HepG2 (cell line): ENCODE measurements at regions not wholly inside any gene's neighbourhood (a gene's known extent, or its start where the extent isn't known, plus 50 kb on each side); places are given as distances from the start of the nearest gene placed in this dataset.

ENCODE experiments used
- ATAC-seq: fragments of 200-7000 bp; cut with Tn5 transposase; 3 replicates; pipeline ENCODE4 v1.9.1; 2020; ENCODE audit warnings: mild to moderate bottlenecking, moderate library complexity
- BruUV-seq: library from RNA; stranded (reverse); fragments of 400-500 nt; replicated peaks from 2 replicates; lab custom pipeline; 2021; lab: Mats Ljungman, UMichigan
- CTCF ChIA-PET: fragments of 300-600 bp; formaldehyde crosslinking; extraction: SDS; loops from one replicate; lab custom pipeline; 2021; ENCODE audit warnings: low total read pairs, inconsistent platforms, low intra/inter-chr PET ratio; lab: Yijun Ruan, JAX
- POLR2A ChIA-PET: fragments of 350-600 bp; sonication (Branson Sonifier 250); formaldehyde crosslinking; loops from one replicate; lab custom pipeline; 2020; ENCODE audit warnings: antibody characterized with exemption, inconsistent platforms; lab: Yijun Ruan, JAX
- DNase-seq: peaks from one replicate; pipeline ENCODE4 v3.0.0-alpha.2; 2015; ENCODE audit warnings: low spot score
- FAIRE-seq: peaks from 3 replicates; lab custom pipeline; 2011; peaks lifted over from hg19 to GRCh38; lab: Jason Lieb, UNC
- H2AFZ ChIP-seq: one replicate; pipeline ENCODE4 v1.6.1; 2011; ENCODE audit warnings: low read length, inconsistent platforms
- H3K27ac ChIP-seq: fragments of 300-600 bp; 3 replicates; pipeline ENCODE4 v1.8.0; 2011; ENCODE audit warnings: mixed run types, mild to moderate bottlenecking, mixed read lengths, low read length, inconsistent platforms; ENCODE audit not compliant: insufficient read depth; ENCODE audit errors: extremely low read length
- H3K27me3 ChIP-seq, 2 experiments: fragments of 200-600 bp in 1 of 2; 2 replicates in 1 of 2; 3 replicates in 1 of 2; pipeline versions ENCODE4 v1.6.0 to v1.8.0; 2011; ENCODE audit warnings: low read length in 2 of 2, mild to moderate bottlenecking in 2 of 2, moderate library complexity in 2 of 2, inconsistent platforms in 1 of 2; ENCODE audit not compliant: insufficient read depth in 2 of 2, control insufficient read depth in 1 of 2
- H3K36me3 ChIP-seq, 2 experiments: fragments of 200-600 bp in 1 of 2; replicated peaks in 1 of 2; 2 replicates in 1 of 2; 3 replicates in 1 of 2; pipeline versions ENCODE4 v1.5.1 to v1.8.0; 2011; ENCODE audit warnings: low read length in 2 of 2, inconsistent platforms in 1 of 2; ENCODE audit not compliant: insufficient read depth in 2 of 2, control insufficient read depth in 1 of 2
- H3K4me1 ChIP-seq: 2 replicates; pipeline ENCODE4 v1.5.1; 2012; ENCODE audit warnings: low read length, inconsistent platforms; ENCODE audit not compliant: insufficient read depth
- H3K4me2 ChIP-seq: 2 replicates; pipeline ENCODE4 v1.6.0; 2011; ENCODE audit warnings: low read depth, low read length, inconsistent platforms
- H3K4me3 ChIP-seq, 3 experiments: fragments of 200-600 bp in 1 of 3; sonication (generic), shearing (Covaris generic) in 1 of 3; replicated peaks in 1 of 3; 2 replicates each; pipeline ENCODE4 v1.5.1; 2011 to 2016; ENCODE audit warnings: low read length in 3 of 3, inconsistent platforms in 2 of 3, low read depth in 2 of 3, mild to moderate bottlenecking in 2 of 3, control low read depth in 1 of 3, mixed read lengths in 1 of 3; ENCODE audit not compliant: insufficient read depth in 1 of 3
- H3K79me2 ChIP-seq: one replicate; pipeline ENCODE4 v1.6.1; 2011; ENCODE audit warnings: low read length, inconsistent platforms; ENCODE audit not compliant: insufficient read depth
- H3K9ac ChIP-seq: 2 replicates; pipeline ENCODE4 v1.6.0; 2011; ENCODE audit warnings: mild to moderate bottlenecking, low read depth, low read length, inconsistent platforms; ENCODE audit not compliant: insufficient read depth
- H3K9me3 ChIP-seq: 2 replicates; pipeline ENCODE4 v1.5.1; 2012; ENCODE audit warnings: mild to moderate bottlenecking, low read length
- H4K20me1 ChIP-seq: 2 replicates; pipeline ENCODE4 v1.6.0; 2011; ENCODE audit warnings: inconsistent platforms, mild to moderate bottlenecking, low read length, moderate library complexity; ENCODE audit not compliant: insufficient read depth
- GATAD2A ChIP-seq: IDR thresholded peaks from 2 replicates; pipeline ENCODE4 v1.6.1; 2016
- NAIF1 ChIP-seq: sonication (generic); formaldehyde crosslinking; IDR thresholded peaks from 2 replicates; pipeline ENCODE4 v1.5.0; 2020; ENCODE audit warnings: mild to moderate bottlenecking, missing genetic modification reagents, borderline replicate concordance
- PCBP2 ChIP-seq: fragments of 200-400 bp; formaldehyde crosslinking; optimal IDR thresholded peaks from 2 replicates; pipeline ENCODE3; 2018; ENCODE audit warnings: low read length, low read depth; ENCODE audit not compliant: poor library complexity, severe bottlenecking
- POLR2AphosphoS2 ChIP-seq: IDR thresholded peaks from 2 replicates; pipeline ENCODE4 v1.6.1; 2011; ENCODE audit warnings: low read depth, low read length, improper control_type of control experiment
- TGIF2 ChIP-seq: IDR thresholded peaks from 2 replicates; pipeline ENCODE4 v1.6.1; 2016; ENCODE audit warnings: control low read depth, missing compliant biosample characterization
- ZBTB21 ChIP-seq: sonication (generic); formaldehyde crosslinking; IDR thresholded peaks from 2 replicates; pipeline ENCODE4 v1.4.0; 2020; ENCODE audit warnings: missing genetic modification reagents
- ZNF230 ChIP-seq: sonication (generic); formaldehyde crosslinking; IDR thresholded peaks from 2 replicates; pipeline ENCODE4 v1.4.0; 2020; ENCODE audit warnings: mild to moderate bottlenecking, missing genetic modification reagents
- ZNF292 ChIP-seq: sonication (generic); formaldehyde crosslinking; IDR thresholded peaks from 2 replicates; pipeline ENCODE4 v1.8.1; 2022; ENCODE audit warnings: mild to moderate bottlenecking, low read depth, missing genetic modification reagents, borderline replicate concordance
- ZNF761 ChIP-seq: sonication (generic); formaldehyde crosslinking; conservative IDR thresholded peaks from 2 replicates; pipeline ENCODE4 v1.4.0; 2020; ENCODE audit warnings: mild to moderate bottlenecking, missing genetic modification reagents
- WGBS: methylation state at CpG from one replicate; pipeline ENCODE4 v1.1.6; 2017; ENCODE audit warnings: low lambda C conversion rate; 5-methylcytosine and 5-hydroxymethylcytosine counted together
- in situ Hi-C: cut with HindIII; loops from 2 replicates; pipeline ENCODE4 v1.10.0; 2017; ENCODE audit warnings: low pct_unique_long_range_greater_than_20kb; ENCODE audit not compliant: extremely low pct_ligation_motif_present
- intact Hi-C: fragments of 100-400 bp; cut with micrococcal nuclease; formaldehyde crosslinking; loops from one replicate; pipeline ENCODE4 v1.10.0; 2022; ENCODE audit not compliant: unreplicated experiment
- TF ChIP-seq, protein P1 (sequence below): sonication (generic); formaldehyde crosslinking; IDR thresholded peaks from 2 replicates; pipeline ENCODE4 v1.8.1; 2023; ENCODE audit warnings: mild to moderate bottlenecking, missing genetic modification reagents
- TF ChIP-seq, protein P2 (sequence below): sonication (generic); formaldehyde crosslinking; IDR thresholded peaks from 2 replicates; pipeline ENCODE4 v1.8.1; 2023; ENCODE audit warnings: mild to moderate bottlenecking, moderate library complexity, missing genetic modification reagents

DNA sequence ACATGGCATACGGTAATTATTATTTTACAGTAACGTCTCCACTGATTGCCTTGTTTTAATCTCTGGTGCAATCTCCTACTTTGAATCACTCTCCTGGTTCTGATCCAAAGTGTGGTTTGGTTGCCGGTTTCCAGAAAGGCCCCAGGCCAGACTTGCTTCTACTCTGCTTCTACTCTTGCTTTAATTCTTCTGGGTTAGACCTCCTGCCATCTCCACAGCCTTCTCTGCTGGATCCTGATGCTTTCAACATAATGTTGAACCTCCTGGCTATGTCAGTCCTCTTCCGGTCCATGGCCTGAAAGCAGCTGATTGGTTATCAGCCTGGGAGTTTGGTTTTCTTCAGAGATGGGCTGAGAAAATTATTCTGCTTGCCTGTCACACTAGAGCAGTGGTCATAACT, 266.5 kb upstream of the RIMS1 start:
- TF ChIP-seq GATAD2A (no peak), ZNF292 (CRISPR knock-in tag) (no peak), TGIF2 (CRISPR knock-in tag) (no peak), ZBTB21 (CRISPR knock-in tag) (no peak), NAIF1 (CRISPR knock-in tag) (no peak), ZNF230 (CRISPR knock-in tag) (no peak), ZNF761 (CRISPR knock-in tag) (no peak), POLR2AphosphoS2 (no peak), PCBP2 (no peak)
- TF ChIP-seq, protein P1, sequence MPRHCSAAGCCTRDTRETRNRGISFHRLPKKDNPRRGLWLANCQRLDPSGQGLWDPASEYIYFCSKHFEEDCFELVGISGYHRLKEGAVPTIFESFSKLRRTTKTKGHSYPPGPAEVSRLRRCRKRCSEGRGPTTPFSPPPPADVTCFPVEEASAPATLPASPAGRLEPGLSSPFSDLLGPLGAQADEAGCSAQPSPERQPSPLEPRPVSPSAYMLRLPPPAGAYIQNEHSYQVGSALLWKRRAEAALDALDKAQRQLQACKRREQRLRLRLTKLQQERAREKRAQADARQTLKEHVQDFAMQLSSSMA (CRISPR knock-in tag) = no peak
- TF ChIP-seq, protein P2, sequence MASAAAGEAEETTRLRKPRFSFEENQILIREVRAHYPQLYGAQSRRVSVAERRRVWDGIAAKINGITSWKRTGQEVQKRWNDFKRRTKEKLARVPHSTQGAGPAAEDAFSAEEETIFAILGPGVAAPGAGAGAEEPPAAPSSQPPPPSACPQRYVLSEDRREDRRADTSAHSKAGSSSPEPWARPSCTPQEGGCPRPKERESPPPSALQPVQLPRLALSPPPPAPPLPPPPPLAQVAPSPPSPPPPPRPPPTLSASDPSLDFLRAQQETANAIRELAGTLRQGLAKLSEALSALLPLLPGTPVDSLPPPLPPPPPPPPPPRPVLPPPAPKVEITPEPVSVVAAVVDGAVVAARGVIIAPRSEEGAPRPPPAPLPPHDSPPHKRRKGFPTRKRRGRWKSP (CRISPR knock-in tag) = no peak
- Histone ChIP-seq H4K20me1 (no peaks in the 10 kb centered on the region), H3K4me2 (no peak overlapping the region), H2AFZ (no peak overlapping the region), H3K4me3 (no peak overlapping the region), H3K4me1 (no peaks in the 10 kb centered on the region), H3K27ac (no peak overlapping the region), H3K79me2 (no peaks in the 10 kb centered on the region), H3K9ac (no peak overlapping the region), H3K9me3 (peaks cover under 1% of the 10 kb centered on the region), H3K27me3 (no peaks in the 10 kb centered on the region), H3K36me3 (no peaks in the 10 kb centered on the region)
- intact Hi-C loops = no loop called here
- CTCF ChIA-PET = no interaction called here
- FAIRE-seq = no peak
- no TSS peak for BruUV-seq
- POLR2A ChIA-PET = no interaction called here
- WGBS = 27% methylated on average over 4 of the region's 4 CpGs
- no peak for ATAC-seq
- DNase-seq = no peak
- in situ Hi-C loops = loop anchor here (25.0 kb wide), 1 partner anchor 467 kb away; no protein-coding TSS in a partner anchor
